HepG2 (cell line): ENCODE measurements at regions not wholly inside any gene's neighbourhood (a gene's known extent, or its start where the extent isn't known, plus 50 kb on each side); places are given as distances from the start of the nearest gene placed in this dataset.

Experiments
- ATAC-seq: fragments of 200-7000 bp; cut with Tn5 transposase; 3 replicates; pipeline ENCODE4 v1.9.1; 2020; ENCODE audit warnings: mild to moderate bottlenecking, moderate library complexity
- BruUV-seq: library from RNA; stranded (reverse); fragments of 400-500 nt; replicated peaks from 2 replicates; lab custom pipeline; 2021; lab: Mats Ljungman, UMichigan
- CTCF ChIA-PET: fragments of 300-600 bp; formaldehyde crosslinking; extraction: SDS; loops from one replicate; lab custom pipeline; 2021; ENCODE audit warnings: low total read pairs, inconsistent platforms, low intra/inter-chr PET ratio; lab: Yijun Ruan, JAX
- POLR2A ChIA-PET: fragments of 350-600 bp; sonication (Branson Sonifier 250); formaldehyde crosslinking; loops from one replicate; lab custom pipeline; 2020; ENCODE audit warnings: antibody characterized with exemption, inconsistent platforms; lab: Yijun Ruan, JAX
- DNase-seq: peaks from one replicate; pipeline ENCODE4 v3.0.0-alpha.2; 2015; ENCODE audit warnings: low spot score
- FAIRE-seq: peaks from 3 replicates; lab custom pipeline; 2011; peaks lifted over from hg19 to GRCh38; lab: Jason Lieb, UNC
- H2AFZ ChIP-seq: one replicate; pipeline ENCODE4 v1.6.1; 2011; ENCODE audit warnings: low read length, inconsistent platforms
- H3K27ac ChIP-seq: fragments of 300-600 bp; 3 replicates; pipeline ENCODE4 v1.8.0; 2011; ENCODE audit warnings: mixed run types, mild to moderate bottlenecking, mixed read lengths, low read length, inconsistent platforms; ENCODE audit not compliant: insufficient read depth; ENCODE audit errors: extremely low read length
- H3K27me3 ChIP-seq, 2 experiments: fragments of 200-600 bp in 1 of 2; 2 replicates in 1 of 2; 3 replicates in 1 of 2; pipeline versions ENCODE4 v1.6.0 to v1.8.0; 2011; ENCODE audit warnings: low read length in 2 of 2, mild to moderate bottlenecking in 2 of 2, moderate library complexity in 2 of 2, inconsistent platforms in 1 of 2; ENCODE audit not compliant: insufficient read depth in 2 of 2, control insufficient read depth in 1 of 2
- H3K36me3 ChIP-seq, 2 experiments: fragments of 200-600 bp in 1 of 2; replicated peaks in 1 of 2; 2 replicates in 1 of 2; 3 replicates in 1 of 2; pipeline versions ENCODE4 v1.5.1 to v1.8.0; 2011; ENCODE audit warnings: low read length in 2 of 2, inconsistent platforms in 1 of 2; ENCODE audit not compliant: insufficient read depth in 2 of 2, control insufficient read depth in 1 of 2
- H3K4me1 ChIP-seq: 2 replicates; pipeline ENCODE4 v1.5.1; 2012; ENCODE audit warnings: low read length, inconsistent platforms; ENCODE audit not compliant: insufficient read depth
- H3K4me2 ChIP-seq: 2 replicates; pipeline ENCODE4 v1.6.0; 2011; ENCODE audit warnings: low read depth, low read length, inconsistent platforms
- H3K4me3 ChIP-seq, 3 experiments: fragments of 200-600 bp in 1 of 3; sonication (generic), shearing (Covaris generic) in 1 of 3; replicated peaks in 1 of 3; 2 replicates each; pipeline ENCODE4 v1.5.1; 2011 to 2016; ENCODE audit warnings: low read length in 3 of 3, inconsistent platforms in 2 of 3, low read depth in 2 of 3, mild to moderate bottlenecking in 2 of 3, control low read depth in 1 of 3, mixed read lengths in 1 of 3; ENCODE audit not compliant: insufficient read depth in 1 of 3
- H3K79me2 ChIP-seq: one replicate; pipeline ENCODE4 v1.6.1; 2011; ENCODE audit warnings: low read length, inconsistent platforms; ENCODE audit not compliant: insufficient read depth
- H3K9ac ChIP-seq: 2 replicates; pipeline ENCODE4 v1.6.0; 2011; ENCODE audit warnings: mild to moderate bottlenecking, low read depth, low read length, inconsistent platforms; ENCODE audit not compliant: insufficient read depth
- H3K9me3 ChIP-seq: 2 replicates; pipeline ENCODE4 v1.5.1; 2012; ENCODE audit warnings: mild to moderate bottlenecking, low read length
- H4K20me1 ChIP-seq: 2 replicates; pipeline ENCODE4 v1.6.0; 2011; ENCODE audit warnings: inconsistent platforms, mild to moderate bottlenecking, low read length, moderate library complexity; ENCODE audit not compliant: insufficient read depth
- HMGXB4 ChIP-seq, 2 experiments: sonication (generic) in 1 of 2; formaldehyde crosslinking in 1 of 2; IDR thresholded peaks; 2 replicates each; pipeline versions ENCODE4 v1.4.0 to v1.6.1; 2018 to 2020; ENCODE audit warnings: missing genetic modification reagents in 2 of 2, borderline replicate concordance in 1 of 2, low read depth in 1 of 2, mild to moderate bottlenecking in 1 of 2, missing biosample characterization in 1 of 2
- HNF4A ChIP-seq: sonication (generic); formaldehyde crosslinking; IDR thresholded peaks from 2 replicates; pipeline ENCODE4 v1.4.0; 2020; ENCODE audit warnings: missing genetic modification reagents
- MEF2D ChIP-seq: sonication (generic); formaldehyde crosslinking; IDR thresholded peaks from 2 replicates; pipeline ENCODE4 v1.5.1; 2020; ENCODE audit warnings: mild to moderate bottlenecking, missing genetic modification reagents
- SP4 ChIP-seq: sonication (generic); formaldehyde crosslinking; IDR thresholded peaks from 2 replicates; pipeline ENCODE4 v1.8.1; 2023; ENCODE audit warnings: mild to moderate bottlenecking, missing genetic modification reagents
- TEAD3 ChIP-seq: optimal IDR thresholded peaks from 2 replicates; pipeline ENCODE3; 2016; ENCODE audit warnings: borderline replicate concordance
- TOE1 ChIP-seq: sonication (generic); formaldehyde crosslinking; IDR thresholded peaks from 2 replicates; pipeline ENCODE4 v1.4.0; 2020; ENCODE audit warnings: mild to moderate bottlenecking, missing genetic modification reagents
- ZNF510 ChIP-seq: sonication (generic); formaldehyde crosslinking; IDR thresholded peaks from 2 replicates; pipeline ENCODE4 v1.4.0; 2020; ENCODE audit warnings: low read depth, mild to moderate bottlenecking, missing genetic modification reagents
- WGBS: methylation state at CpG from one replicate; pipeline ENCODE4 v1.1.6; 2017; ENCODE audit warnings: low lambda C conversion rate; 5-methylcytosine and 5-hydroxymethylcytosine counted together
- in situ Hi-C: cut with HindIII; loops from 2 replicates; pipeline ENCODE4 v1.10.0; 2017; ENCODE audit warnings: low pct_unique_long_range_greater_than_20kb; ENCODE audit not compliant: extremely low pct_ligation_motif_present
- intact Hi-C: fragments of 100-400 bp; cut with micrococcal nuclease; formaldehyde crosslinking; loops from one replicate; pipeline ENCODE4 v1.10.0; 2022; ENCODE audit not compliant: unreplicated experiment

GRCh38 chr4:37742149-37742548, 56.0 kb upstream of the RELL1 start (continued):
- TF ChIP-seq HMGXB4 (CRISPR knock-in tag; IDR thresholded peaks at IDR 0.05; ENCODE audit: borderline replicate concordance in 1 of 2, low read depth in 1 of 2) (no peak), ZNF510 (CRISPR knock-in tag) (no peak)

- ATAC-seq (peak; percentile 81), FAIRE-seq (peak; percentile 56), DNase-seq (peak; percentile 22)
- Histone ChIP-seq H3K4me1 (peaks cover 31% of the 10 kb centered on the region), H3K4me2 (peak overlapping the region; percentile 39), H3K9me3 (no peaks in the 10 kb centered on the region), H3K4me3 (no peak overlapping the region; a peak in 1 of 6 replicates), H2AFZ (no peak overlapping the region), H4K20me1 (no peaks in the 10 kb centered on the region), H3K36me3 (no peaks in the 10 kb centered on the region), H3K27me3 (no peaks in the 10 kb centered on the region), H3K9ac (no peak overlapping the region), H3K27ac (no peak overlapping the region), H3K79me2 (no peaks in the 10 kb centered on the region)
- WGBS = 72% methylated on average over 4 of the region's 4 CpGs
- intact Hi-C loops (no loop called here), in situ Hi-C loops (no loop called here)
- TF ChIP-seq SP4 (CRISPR knock-in tag) (0 out of 2 replicates have a peak, but pooled peaks have one; percentile 15), HNF4A (peak; percentile 68), MEF2D (no peak), TOE1 (CRISPR knock-in tag) (no peak), TEAD3 (CRISPR knock-in tag) (peak; percentile 26)
- CTCF ChIA-PET = no interaction called here
- POLR2A ChIA-PET = no interaction called here
- no TSS peak for BruUV-seq
These were observed 55.4 kb upstream of the RELL1 start for GRCh38 chr4:37741564-37741963.
